IgD-negative memory B cell (primary cell): ENCODE measurements at regions not wholly inside any gene's neighbourhood (a gene's known extent, or its start where the extent isn't known, plus 50 kb on each side); places are given as distances from the start of the nearest gene placed in this dataset.

Source experiments
- H3K27ac Mint-ChIP-seq, 3 donors: one replicate each; pipeline ENCODE4 v1.8.0; 2020 to 2022; ENCODE audit warnings: mild to moderate bottlenecking in 3 of 3, mixed read lengths in 3 of 3, moderate library complexity in 1 of 3
- H3K27me3 Mint-ChIP-seq: one replicate; pipeline ENCODE4 v1.8.0; 2021; ENCODE audit warnings: mixed read lengths
- H3K36me3 Mint-ChIP-seq: one replicate; pipeline ENCODE4 v1.8.0; 2020; ENCODE audit warnings: mild to moderate bottlenecking, mixed read lengths
- H3K4me1 Mint-ChIP-seq, 3 donors: one replicate each; pipeline ENCODE4 v1.8.0; 2020 to 2022; ENCODE audit warnings: mixed read lengths in 3 of 3, mild to moderate bottlenecking in 1 of 3
- H3K4me3 Mint-ChIP-seq, 4 donors: one replicate each; pipeline ENCODE4 v1.8.0; 2020 to 2022; ENCODE audit warnings: mild to moderate bottlenecking in 4 of 4, mixed read lengths in 4 of 4, moderate library complexity in 3 of 4
- H3K9me3 Mint-ChIP-seq, 3 donors: one replicate each; pipeline ENCODE4 v1.8.0; 2020 to 2021; ENCODE audit warnings: mixed read lengths in 3 of 3, mild to moderate bottlenecking in 1 of 3

DNA sequence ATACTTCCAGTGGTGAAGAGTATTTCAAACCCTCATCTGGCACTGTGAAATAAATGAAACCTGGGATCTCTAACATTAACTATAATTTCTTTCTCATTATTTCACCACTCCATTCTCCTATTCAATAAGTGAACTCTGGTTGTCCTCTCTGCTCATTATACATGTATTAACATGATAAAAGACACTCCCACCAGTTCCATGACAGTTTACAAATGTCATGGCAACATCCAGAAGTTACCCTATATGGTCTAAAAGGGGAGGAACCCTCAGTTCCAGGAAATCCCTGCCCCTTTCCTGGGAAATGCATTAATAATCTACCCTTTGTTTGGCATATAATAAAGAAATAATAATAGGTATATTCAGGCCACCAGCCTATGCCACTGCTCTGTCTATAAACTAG lies 62.7 kb upstream of the BRINP3 start:
- Mint-ChIP-seq H3K27ac (no peak overlapping the region), H3K4me1 (no peaks in the 10 kb centered on the region), H3K27me3 (no peaks in the 10 kb centered on the region), H3K36me3 (no peaks in the 10 kb centered on the region), H3K9me3 (peaks cover 0 to 5% (median 0%) of the 10 kb centered on the region in 3 donors), H3K4me3 (no peak overlapping the region)

DNA sequence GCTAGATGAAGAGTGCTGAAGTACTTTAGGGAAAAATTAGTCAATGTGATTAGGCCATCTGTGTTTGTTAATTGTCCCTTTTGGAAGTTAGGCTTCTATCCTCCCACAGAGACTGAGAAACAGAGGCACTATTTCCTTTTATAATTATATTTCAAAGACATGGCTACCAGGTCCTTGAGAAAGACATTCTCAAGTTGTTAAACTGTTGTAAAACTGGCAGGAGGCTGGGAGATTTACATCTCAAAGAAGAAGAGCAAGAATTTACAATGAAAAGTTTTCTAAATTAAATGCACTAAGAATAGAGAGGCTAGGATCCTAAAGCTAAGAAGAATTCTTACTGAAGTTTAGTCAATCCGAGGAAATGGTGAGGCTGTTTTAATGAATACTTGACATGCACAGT lies 74.0 kb upstream of the BRINP3 start:
- Mint-ChIP-seq H3K4me3 (no peak overlapping the region), H3K4me1 (no peaks in the 10 kb centered on the region), H3K36me3 (no peaks in the 10 kb centered on the region), H3K9me3 (peaks cover 0 to 2% (median 0%) of the 10 kb centered on the region in 3 donors), H3K27me3 (no peaks in the 10 kb centered on the region), H3K27ac (no peak overlapping the region)

DNA sequence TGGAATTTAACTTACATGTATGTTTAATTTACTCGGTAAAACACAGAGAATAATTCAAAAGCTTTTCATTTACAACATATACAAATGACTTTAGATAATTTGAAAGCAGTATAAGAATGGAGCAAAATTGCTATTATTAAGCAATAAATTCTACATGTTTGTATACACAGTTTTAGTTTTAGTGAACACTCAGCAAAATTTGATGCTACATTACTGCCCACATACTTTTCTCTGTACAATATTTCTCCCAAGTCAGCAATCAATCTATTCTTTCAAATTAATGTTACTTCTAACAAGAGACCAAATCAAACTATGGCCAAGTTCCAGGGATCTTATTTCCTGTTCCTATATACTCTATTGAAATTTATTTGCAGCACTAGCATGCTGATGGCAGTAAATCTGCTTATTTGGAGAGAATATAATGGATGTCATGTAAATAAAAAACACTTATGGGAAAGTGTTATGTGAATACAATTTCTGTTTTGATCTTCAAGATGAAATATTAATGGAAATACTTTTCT lies 82.6 kb upstream of the BRINP3 start:
- H3K27ac Mint-ChIP-seq, result no peak overlapping the region
- H3K9me3 Mint-ChIP-seq, result peaks cover 2 to 9% (median 3%) of the 10 kb centered on the region in 3 donors
- H3K36me3 Mint-ChIP-seq, result no peaks in the 10 kb centered on the region
- H3K4me1 Mint-ChIP-seq, result no peaks in the 10 kb centered on the region
- H3K4me3 Mint-ChIP-seq, result no peak overlapping the region
- no peaks in the 10 kb centered on the region for H3K27me3 Mint-ChIP-seq

DNA sequence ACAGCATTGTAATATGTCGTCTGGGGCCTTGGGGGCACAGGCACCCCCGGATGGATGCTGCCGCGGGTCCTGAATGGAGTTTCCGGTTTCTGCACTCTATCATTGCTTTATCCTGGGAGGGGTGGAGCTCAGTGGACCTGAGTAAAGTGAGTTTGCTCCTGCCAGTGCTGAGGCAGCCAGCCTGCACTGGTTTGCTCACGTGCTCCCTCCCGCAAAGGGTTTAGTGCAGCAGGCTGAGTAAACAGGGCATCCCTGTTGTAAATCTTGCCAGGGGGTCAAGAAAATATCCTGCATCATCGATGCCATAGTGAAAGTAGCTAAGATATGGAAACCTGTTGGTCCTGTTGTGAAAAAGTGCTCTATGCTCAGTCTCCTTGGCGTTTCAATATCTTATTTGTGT lies 85.6 kb upstream of the BRINP3 start:
- Mint-ChIP-seq H3K27me3 (no peaks in the 10 kb centered on the region), H3K4me1 (no peaks in the 10 kb centered on the region), H3K36me3 (no peaks in the 10 kb centered on the region), H3K9me3 (peaks cover 2 to 12% (median 3%) of the 10 kb centered on the region in 3 donors), H3K27ac (no peak overlapping the region), H3K4me3 (no peak overlapping the region)

DNA sequence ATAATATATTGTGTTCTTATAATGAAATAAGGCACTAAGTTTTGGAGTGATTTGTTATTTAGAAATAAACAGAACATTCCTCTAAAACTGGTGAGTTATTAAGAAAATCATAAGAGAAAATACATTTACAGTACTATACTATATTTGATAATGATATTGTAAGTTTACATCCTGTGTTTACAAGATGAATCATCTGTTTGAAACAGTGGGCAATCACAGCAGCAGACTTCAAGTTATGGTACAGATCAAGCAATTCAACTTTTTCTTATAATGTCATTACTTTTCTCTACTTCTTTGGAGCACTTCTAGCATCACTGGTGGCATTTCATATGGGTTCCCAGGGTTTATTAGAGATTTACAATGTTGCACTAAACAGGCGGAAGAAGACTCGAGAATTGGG lies 86.5 kb upstream of the BRINP3 start:
- Mint-ChIP-seq H3K36me3 (no peaks in the 10 kb centered on the region), H3K4me1 (no peaks in the 10 kb centered on the region), H3K4me3 (no peak overlapping the region), H3K27me3 (no peaks in the 10 kb centered on the region), H3K9me3 (peaks cover 2 to 7% (median 3%) of the 10 kb centered on the region in 3 donors), H3K27ac (no peak overlapping the region)

DNA sequence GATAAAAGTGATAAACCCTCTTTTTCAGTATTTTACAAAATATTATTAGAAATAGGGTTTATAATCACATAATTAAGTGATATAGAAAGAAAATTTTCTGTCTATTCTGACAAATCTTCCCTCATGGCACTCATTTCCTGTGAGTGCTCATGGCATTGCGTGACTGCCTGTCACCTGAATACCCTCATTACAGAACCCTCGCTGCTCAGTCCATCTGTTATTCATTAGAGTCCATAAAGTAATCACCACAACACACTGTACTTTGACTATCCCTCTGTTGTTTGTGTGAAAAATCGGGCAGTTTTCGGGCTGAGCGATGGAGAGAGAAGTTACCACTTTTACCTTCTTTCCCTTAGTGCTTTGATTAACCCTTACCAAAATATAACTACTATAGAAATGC lies 100.4 kb upstream of the BRINP3 start:
- H3K36me3 Mint-ChIP-seq, result no peaks in the 10 kb centered on the region

DNA sequence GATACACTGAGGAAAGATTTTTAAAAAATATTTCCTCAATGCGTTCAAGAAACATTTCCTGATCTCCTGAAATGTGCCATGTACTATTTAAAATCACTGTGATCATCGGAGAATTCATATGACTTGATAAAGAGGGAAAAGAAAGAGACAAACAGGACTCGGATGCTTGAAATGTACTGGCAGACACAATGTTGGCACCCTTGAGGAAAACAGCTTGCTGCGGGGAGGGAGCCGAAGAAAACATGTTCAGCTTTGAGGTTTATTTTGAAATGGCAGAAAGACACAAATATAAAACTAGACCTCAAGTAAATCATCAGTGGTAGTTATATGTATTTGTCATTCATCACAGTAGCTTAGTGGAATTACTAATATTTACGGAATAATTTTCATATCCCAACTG lies 100.9 kb upstream of the BRINP3 start:
- Mint-ChIP-seq H3K27me3 (no peaks in the 10 kb centered on the region), H3K9me3 (peaks cover 0 to 9% (median 2%) of the 10 kb centered on the region in 3 donors), H3K36me3 (no peaks in the 10 kb centered on the region), H3K27ac (no peak overlapping the region), H3K4me1 (no peaks in the 10 kb centered on the region), H3K4me3 (peak overlapping the region in 1 of 4 donors; percentile 52)

More for the DNA sequence above, 100.4 kb upstream of the BRINP3 start:
- Mint-ChIP-seq H3K9me3 (peaks cover 0 to 9% (median 2%) of the 10 kb centered on the region in 3 donors), H3K4me1 (no peaks in the 10 kb centered on the region), H3K27me3 (no peaks in the 10 kb centered on the region), H3K27ac (no peak overlapping the region), H3K4me3 (no peak overlapping the region)

DNA sequence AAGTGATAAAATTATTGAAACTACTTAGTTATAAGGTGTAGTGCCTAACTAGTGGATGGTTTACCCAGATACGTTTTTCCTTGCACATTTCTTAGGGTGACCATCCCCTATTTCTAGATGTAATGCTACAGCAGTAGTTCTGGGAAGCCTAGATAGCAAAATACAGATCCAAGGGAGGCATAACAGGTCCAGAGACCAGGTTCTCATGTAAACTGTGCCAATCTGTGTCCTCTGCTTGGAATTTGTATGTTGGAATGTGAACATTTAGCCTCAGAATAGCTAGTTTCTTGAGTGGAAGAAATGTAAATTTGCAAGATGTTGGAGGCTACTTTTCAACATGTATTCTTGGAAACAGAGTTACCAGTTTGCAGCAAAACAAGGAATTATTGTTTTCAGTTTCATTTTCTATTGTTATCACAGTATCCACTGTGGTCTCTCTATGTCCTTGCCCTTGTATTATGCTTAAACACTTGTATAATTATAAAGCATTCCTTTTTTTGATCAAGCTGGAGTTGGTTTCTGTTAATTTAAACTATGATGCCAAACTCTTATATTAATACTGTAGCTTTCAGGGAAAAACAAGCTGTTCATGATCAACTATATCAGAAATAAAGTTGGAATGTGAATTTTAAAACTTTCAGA lies 102.0 kb upstream of the BRINP3 start:
- Mint-ChIP-seq H3K27ac (no peak overlapping the region), H3K4me3 (no peak overlapping the region), H3K4me1 (no peaks in the 10 kb centered on the region), H3K9me3 (peaks cover 0 to 5% (median 2%) of the 10 kb centered on the region in 3 donors), H3K36me3 (no peaks in the 10 kb centered on the region), H3K27me3 (no peaks in the 10 kb centered on the region)

DNA sequence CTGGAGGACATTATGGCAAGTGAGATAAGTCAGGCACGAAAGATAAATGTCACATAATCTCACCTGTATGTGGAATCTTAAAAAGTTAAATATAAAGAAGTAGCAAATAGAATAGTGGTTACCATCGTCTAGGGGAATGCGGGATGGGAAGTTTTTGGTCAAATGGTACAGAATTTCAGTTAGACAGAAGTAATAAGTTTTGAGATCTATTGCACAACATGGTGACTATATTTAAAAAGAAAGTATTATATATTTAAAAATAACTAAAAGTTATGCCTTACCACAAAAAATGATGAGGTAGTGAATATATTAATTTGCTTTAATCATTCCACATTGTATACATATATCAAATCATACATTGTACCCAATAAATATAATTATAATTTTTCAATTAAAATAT lies 106.2 kb upstream of the BRINP3 start:
- Mint-ChIP-seq H3K36me3 (no peaks in the 10 kb centered on the region), H3K9me3 (peaks cover 0 to 2% (median 0%) of the 10 kb centered on the region in 3 donors), H3K4me3 (no peak overlapping the region), H3K27ac (no peak overlapping the region), H3K4me1 (no peaks in the 10 kb centered on the region), H3K27me3 (no peaks in the 10 kb centered on the region)

DNA sequence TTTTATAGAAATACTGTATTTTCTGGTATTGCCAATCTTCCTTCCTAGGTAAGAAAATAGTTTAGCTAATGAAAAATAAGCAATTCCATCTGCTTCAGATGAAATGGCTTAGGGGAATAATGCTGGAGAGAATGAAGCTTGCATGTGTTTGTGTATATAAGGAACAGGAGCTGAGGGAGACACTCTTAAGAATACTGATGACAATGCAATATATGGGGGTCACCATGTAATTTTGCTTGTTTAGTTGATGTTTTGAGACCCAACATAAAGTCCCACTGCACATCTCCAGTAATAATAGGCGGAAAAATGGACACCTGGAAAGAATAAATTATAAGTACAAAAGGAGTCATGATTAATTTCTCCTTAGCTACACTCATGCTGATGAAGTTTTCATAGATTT lies 110.8 kb upstream of the BRINP3 start:
- peaks cover 0 to 7% (median 0%) of the 10 kb centered on the region in 3 donors for H3K9me3 Mint-ChIP-seq
- no peak overlapping the region for H3K27ac Mint-ChIP-seq
- no peak overlapping the region for H3K4me3 Mint-ChIP-seq
- no peaks in the 10 kb centered on the region for H3K4me1 Mint-ChIP-seq
- no peaks in the 10 kb centered on the region for H3K36me3 Mint-ChIP-seq
- no peaks in the 10 kb centered on the region for H3K27me3 Mint-ChIP-seq

DNA sequence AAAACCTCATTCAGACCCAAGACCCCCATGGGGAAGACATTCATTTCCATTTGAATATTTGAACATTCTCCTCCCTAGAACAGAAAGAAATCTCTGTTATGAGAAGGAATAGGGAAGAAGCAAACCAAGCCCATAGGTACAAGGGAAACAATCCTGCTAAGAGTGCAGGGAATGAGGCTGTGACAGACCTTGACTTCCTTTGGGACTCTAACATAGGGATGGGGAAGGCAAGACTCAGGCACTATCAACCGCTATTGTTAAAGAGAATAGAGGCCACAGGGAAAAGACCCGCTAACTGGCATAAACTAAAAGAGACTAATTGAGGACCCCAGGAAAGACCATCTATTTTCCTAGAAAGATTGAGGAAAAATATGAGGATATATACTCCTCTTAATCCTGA lies 117.8 kb upstream of the BRINP3 start:
- no peaks in the 10 kb centered on the region for H3K4me1 Mint-ChIP-seq
- H3K36me3 Mint-ChIP-seq, result no peaks in the 10 kb centered on the region
- H3K9me3 Mint-ChIP-seq, result peaks cover 3 to 5% (median 5%) of the 10 kb centered on the region in 3 donors
- H3K27ac Mint-ChIP-seq, result no peak overlapping the region
- H3K4me3 Mint-ChIP-seq, result no peak overlapping the region
- H3K27me3 Mint-ChIP-seq, result no peaks in the 10 kb centered on the region

DNA sequence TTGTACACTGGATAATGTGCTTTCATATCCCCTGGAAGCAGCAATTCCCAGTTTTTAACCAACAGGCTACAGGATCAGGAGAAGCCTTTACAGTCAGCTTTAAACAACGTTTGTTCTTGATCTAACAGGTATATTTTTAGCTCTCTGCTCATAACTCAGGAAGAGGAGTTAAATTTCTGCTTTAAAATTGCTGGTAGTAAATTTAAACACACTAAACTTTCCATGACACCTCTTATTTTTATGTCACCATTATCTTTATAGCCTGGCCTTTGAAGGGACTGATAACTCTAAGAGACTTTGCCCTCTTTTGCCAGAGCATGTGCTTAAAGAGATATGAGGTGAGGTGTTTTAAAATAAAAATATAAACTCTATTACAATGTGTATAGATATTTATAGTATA lies 119.6 kb upstream of the BRINP3 start:
- no peak overlapping the region for H3K4me3 Mint-ChIP-seq
- H3K36me3 Mint-ChIP-seq, result no peaks in the 10 kb centered on the region
- H3K4me1 Mint-ChIP-seq, result no peaks in the 10 kb centered on the region
- no peak overlapping the region for H3K27ac Mint-ChIP-seq
- H3K9me3 Mint-ChIP-seq, result peaks cover 2 to 5% (median 3%) of the 10 kb centered on the region in 3 donors
- no peaks in the 10 kb centered on the region for H3K27me3 Mint-ChIP-seq

DNA sequence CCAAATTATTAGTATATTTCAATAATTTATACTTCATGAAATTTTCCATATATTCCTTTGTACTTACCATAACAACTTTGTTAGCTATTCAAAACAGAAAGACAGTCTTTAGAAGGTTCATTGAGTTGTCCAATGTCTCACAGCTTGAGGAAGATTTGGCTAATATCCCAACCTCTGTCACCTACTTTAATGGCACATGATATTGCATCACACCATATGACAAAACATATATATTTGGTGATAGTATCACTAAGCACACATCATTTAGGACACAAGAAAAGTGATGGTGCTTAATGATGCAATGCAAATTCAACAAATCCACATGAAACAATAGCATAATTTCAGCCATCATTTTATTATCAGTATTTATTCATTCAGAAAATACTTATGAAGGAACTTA lies 122.0 kb upstream of the BRINP3 start:
- Mint-ChIP-seq H3K9me3 (peaks cover 0 to 5% (median 3%) of the 10 kb centered on the region in 3 donors), H3K27ac (no peak overlapping the region), H3K36me3 (no peaks in the 10 kb centered on the region), H3K4me1 (no peaks in the 10 kb centered on the region), H3K27me3 (no peaks in the 10 kb centered on the region), H3K4me3 (no peak overlapping the region)

DNA sequence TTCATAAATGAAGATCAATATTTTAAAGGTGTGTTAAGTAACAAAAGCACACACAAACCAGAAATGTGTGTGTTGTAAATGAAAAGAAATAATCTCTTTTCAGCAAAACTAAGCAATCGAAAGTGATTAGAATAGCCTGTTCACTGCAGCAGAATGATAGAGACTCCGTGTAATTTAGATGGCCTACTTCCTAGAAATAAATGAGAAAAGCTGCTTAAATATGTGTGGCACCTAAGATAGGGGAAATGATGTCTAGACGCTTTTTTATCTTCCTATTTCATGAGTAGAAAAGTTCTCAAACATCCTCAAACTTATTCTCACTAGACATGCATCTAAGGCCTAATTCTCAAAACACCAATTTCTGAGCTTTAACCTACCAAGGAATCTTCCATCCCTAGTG lies 124.7 kb upstream of the BRINP3 start:
- no peak overlapping the region for H3K27ac Mint-ChIP-seq
- H3K4me1 Mint-ChIP-seq, result no peaks in the 10 kb centered on the region
- H3K36me3 Mint-ChIP-seq, result no peaks in the 10 kb centered on the region
- H3K9me3 Mint-ChIP-seq, result peaks cover 0 to 3% (median 1%) of the 10 kb centered on the region in 3 donors
- no peak overlapping the region for H3K4me3 Mint-ChIP-seq
- H3K27me3 Mint-ChIP-seq, result no peaks in the 10 kb centered on the region

DNA sequence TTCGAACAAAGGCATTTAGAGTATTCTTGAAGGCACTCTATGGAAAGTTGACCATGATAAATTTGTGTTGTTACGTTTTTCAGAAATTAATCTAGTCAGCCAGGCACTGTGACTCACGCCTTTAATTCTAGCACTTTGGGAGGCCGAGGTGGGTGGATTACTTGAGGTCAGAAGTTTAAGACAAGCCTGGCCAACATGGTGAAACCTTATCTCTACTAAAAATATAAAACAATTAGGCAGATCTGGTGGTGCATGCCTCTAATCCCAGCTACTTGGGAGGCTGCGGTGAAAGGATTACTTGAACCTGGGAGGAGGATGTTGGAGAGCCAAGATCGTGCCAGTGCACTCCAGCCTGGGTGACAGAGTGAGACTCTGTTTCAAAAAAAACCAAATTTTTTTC lies 130.6 kb upstream of the BRINP3 start:
- no peaks in the 10 kb centered on the region for H3K4me1 Mint-ChIP-seq
- no peak overlapping the region for H3K27ac Mint-ChIP-seq
- H3K9me3 Mint-ChIP-seq, result peaks cover 0 to 6% (median 4%) of the 10 kb centered on the region in 3 donors
- H3K36me3 Mint-ChIP-seq, result no peaks in the 10 kb centered on the region
- no peak overlapping the region for H3K4me3 Mint-ChIP-seq
- H3K27me3 Mint-ChIP-seq, result no peaks in the 10 kb centered on the region

DNA sequence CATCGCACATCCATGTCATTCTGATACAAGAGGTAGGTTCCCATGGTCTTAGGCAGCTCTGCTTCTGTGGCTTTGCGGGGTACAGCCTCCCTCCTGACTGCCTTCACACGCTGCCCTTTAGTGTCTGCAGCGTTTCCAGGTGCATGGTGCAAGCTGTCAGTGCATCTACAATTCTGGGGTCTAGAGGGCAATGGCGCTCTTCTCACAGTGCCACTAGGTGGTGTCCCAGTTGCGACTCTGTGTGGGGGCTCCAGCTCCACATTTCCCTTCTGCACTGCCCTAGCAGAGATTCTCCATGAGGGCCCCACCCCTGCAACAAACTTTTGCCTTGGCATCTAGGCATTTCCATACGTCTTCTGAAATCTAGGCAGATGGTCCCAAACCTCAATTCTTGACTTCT lies 138.2 kb upstream of the BRINP3 start:
- peaks cover 0 to 4% (median 2%) of the 10 kb centered on the region in 3 donors for H3K9me3 Mint-ChIP-seq
- H3K4me1 Mint-ChIP-seq, result no peaks in the 10 kb centered on the region
- H3K27me3 Mint-ChIP-seq, result no peaks in the 10 kb centered on the region
- H3K27ac Mint-ChIP-seq, result no peak overlapping the region
- no peaks in the 10 kb centered on the region for H3K36me3 Mint-ChIP-seq
- H3K4me3 Mint-ChIP-seq, result no peak overlapping the region
